Stimulated activated CD4-positive, alpha-beta T cell treated with anti-CD3 and anti-CD28 coated beads, Interleukin-4, amount 100 ng/mL, for 24 hours (primary cell): ENCODE measurements at regions not wholly inside any gene's neighbourhood (a gene's known extent, or its start where the extent isn't known, plus 50 kb on each side); places are given as distances from the start of the nearest gene placed in this dataset.
A peak's percentile ranks its signal among the peaks of the same experiment; 100 is the strongest.
"Not testable (repeated sequence)": the region's sequence is repeated elsewhere in the genome, so short reads cannot be mapped to it uniquely, and the experiment has no call there.

Source experiments
- DNase-seq: peaks from one replicate; pipeline ENCODE4 v3.0.0-alpha.2; 2020

DNA sequence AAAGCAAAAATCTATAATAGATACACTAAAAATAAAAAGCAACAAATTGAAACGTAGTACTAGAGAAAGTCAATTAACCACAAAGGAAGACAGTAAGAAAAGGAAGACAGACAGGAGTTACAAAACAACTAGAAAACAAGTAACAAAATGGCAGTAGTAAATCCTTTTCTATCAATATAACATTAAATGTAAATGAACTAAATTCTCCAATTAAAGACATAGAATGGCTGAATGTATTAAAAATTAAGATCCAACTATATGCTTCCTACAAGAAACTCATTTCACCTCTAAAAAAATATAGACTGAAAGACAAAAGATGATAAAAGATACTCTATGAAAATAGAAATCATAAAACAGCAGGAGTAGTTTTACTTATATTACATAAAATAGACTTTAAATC is 79.1 kb downstream of the CTH start:
- DNase-seq = no peak

- DNase-seq = no peak
These were observed 84.3 kb downstream of the CTH start for GRCh38 chr1:70495370-70495769.

GRCh38 chr1:70496181-70496580 is 85.1 kb downstream of the CTH start:
- DNase-seq = no peak

GRCh38 chr1:70497152-70497551 is 86.1 kb downstream of the CTH start:
- no peak for DNase-seq

- no peak for DNase-seq
These were observed 87.6 kb downstream of the CTH start for GRCh38 chr1:70498666-70499065.

GRCh38 chr1:70499695-70500094 is 88.6 kb downstream of the CTH start:
- no peak for DNase-seq

DNA sequence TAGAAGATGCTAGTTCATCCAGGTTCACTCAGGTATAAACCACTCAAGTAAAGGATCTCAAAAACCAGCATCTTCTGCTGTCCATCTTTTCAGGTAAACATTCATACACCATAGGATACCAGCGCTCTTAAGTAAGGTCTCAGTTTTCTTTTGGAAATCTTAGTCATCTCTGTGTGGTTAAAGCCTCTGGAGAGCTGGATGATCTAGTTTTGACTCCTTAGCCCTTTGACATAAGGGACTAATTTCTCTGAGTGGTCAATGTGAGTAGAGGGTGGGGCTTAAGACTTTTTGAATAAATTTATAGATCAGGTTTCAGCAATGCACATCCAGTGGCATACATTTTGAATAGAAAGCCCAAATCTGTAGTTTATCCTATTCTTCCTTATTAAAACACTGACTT is 92.3 kb downstream of the CTH start:
- no peak for DNase-seq

GRCh38 chr1:70504176-70504820 is 93.2 kb downstream of the CTH start:
- DNase-seq = no peak

DNA sequence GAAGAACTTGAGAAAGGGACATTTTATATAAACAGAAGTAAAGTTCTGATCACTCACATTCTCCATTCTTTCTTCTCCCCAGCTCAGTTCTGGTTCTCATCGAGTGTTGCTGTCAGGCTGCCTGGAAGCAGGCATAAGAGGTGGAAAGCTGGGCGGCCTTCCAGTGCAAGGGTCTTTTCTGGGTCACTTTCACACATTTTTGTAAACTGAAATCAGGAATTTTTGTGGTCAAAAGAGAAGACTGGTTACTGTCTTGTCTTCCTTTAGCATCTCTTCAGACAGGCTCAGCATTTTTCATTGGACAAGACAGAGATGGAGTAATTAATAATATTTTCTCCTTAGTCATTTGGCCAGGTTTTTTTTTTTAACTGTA is 93.7 kb downstream of the CTH start:
- DNase-seq = no peak

DNA sequence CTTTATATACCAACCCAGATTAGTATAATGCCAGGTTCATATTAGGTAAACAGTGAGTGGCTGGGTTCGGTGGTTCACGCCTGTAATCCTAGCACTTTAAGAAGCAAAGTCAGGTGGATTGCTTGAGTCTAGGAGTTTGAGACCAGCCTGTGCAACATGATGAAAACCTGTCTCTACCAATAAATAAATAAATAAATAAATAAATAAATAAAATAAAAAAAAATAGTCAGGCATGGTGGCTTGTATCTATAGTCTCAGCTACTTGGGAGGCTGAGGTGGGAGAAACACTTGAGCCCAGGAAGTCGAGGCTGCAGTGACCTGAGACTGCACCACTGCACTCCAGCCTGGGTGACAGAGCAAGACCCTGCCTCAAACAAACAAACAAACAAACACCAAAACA is 96.9 kb downstream of the CTH start:
- DNase-seq = not testable (repeated sequence)

- no peak for DNase-seq
These were observed 99.2 kb downstream of the CTH start for GRCh38 chr1:70509996-70510876.

DNA sequence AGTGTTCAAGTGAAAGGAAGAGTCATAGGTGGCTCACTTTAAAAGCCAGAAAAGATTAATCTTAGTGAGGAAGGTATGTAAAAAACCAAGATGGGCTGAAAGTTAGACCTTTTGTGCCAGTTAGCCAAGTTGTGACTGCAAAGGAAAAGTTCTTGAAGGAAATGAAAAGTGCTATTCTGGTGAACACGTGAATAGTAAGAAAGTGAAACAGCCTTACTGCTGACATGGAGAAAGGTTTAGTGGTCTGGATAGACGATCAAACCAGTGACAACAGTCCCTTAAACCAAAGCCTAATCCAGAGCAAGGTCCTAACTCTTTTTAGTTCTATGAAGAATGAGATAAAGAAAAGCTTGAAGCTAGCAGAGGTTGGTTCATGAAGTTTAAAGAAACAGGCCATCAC is 106.4 kb downstream of the CTH start:
- DNase-seq = no peak

DNA sequence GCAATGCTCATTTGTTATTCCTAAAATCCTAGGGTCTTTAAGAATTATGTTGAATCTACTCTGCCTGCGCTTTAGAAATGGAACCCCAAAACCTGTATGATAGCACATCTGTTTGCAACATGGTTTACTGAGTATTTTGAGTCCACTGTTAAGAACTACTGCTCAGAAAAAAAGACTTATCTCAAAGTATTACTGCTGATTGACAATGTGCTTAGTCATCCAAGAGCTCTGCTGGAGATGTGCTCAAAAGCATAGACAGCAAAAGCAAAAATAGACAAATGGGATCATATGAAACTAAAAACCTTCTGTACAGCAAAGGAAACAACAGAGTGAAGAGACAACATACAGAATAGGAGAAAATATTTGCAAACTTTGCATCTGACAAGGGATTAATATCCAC is 107.0 kb downstream of the CTH start:
- DNase-seq = no peak

GRCh38 chr1:70528590-70529333 is 117.7 kb downstream of the CTH start:
- peak; percentile 5 for DNase-seq

DNA sequence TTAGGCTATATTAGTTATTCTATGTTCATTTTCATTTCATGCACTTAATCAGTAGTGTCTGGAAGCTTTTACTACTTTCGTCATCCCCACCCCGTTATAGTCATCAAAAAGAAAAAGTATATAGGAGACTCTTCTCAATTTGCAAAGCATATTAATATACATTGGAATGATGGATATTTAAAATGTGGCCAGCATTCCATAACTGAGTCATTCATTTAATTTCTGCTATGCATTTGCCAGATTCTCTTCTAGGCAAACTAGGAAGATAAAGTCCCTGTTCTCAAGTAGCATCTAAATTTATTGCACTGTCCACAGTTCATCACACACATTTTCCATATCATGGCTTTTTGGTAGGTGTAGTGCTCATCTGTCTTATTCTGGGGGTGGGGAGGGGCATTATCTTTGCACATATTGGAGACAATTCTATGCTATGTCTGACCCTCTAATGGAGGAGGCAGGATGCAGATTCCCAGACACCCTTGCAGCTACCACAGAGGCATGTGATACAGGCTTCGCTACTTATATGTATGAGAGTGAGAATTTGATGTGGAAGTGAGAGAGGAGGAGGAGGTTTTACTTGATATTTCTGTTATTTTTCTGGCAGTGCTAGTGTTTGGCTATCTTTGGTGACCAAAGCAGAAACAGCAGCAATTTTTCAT is 125.8 kb downstream of the CTH start:
- no peak for DNase-seq

DNA sequence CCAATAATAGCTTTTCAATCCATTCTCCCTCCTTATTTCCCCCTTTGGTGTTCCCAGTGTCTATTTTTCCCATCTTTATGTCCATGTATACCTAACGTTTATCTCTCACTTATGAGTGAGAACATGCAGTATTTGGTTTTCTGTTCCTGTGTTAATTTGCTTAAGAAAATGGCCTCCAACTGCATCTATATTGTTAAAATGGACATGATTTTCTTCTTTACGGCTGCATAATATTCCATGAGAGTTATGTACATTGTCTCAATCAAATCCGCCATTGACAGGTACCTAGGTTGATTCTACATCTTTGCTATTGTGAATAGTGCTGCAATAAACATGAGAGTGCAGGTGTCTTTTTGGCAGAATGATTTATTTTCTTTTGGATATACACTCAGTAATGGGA is 126.7 kb downstream of the CTH start:
- DNase-seq = no peak

DNA sequence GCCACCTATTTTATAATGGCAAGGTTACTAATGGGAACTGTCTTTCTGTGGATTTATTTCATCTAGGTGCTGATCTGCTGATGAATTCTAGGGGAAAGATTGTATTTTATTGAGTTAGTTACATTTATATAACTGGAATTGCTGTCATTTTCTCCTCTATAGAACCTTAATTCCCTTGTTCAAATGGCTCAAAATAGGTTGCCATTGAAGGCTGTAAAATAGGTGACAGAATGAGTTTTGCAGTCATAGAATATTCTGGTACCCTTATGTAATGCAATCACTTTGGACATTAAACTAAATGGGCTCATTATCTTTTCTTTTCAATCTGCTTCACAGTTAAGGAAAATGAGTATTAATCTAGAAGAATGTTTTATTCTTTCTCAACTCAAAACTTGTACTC is 131.0 kb downstream of the CTH start:
- no peak for DNase-seq

DNA sequence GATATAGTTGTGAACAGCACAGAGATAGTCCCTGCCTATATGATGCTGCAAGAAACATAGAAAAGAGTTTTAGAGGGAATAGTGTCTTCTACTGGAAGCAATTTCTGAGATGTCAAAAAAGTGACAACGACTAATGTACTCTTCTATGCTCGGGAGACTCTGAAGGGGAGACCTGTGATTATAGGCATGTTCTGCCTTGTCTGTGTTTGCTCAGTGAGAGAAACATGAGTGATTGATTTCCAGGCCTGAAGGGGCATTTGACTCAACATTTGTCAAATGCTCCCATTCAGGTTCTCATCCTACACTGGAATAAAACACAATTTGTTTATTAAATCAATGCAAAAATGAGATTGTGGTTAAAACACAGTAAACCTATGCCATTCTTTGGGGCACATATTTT is 131.8 kb downstream of the CTH start:
- DNase-seq = no peak

- no peak for DNase-seq
These were observed 135.7 kb downstream of the CTH start for GRCh38 chr1:70546726-70547125.

- DNase-seq = no peak
These were observed 141.8 kb downstream of the CTH start for GRCh38 chr1:70552662-70553566.

GRCh38 chr1:70553567-70553956 is 142.5 kb downstream of the CTH start:
- no peak for DNase-seq

DNA sequence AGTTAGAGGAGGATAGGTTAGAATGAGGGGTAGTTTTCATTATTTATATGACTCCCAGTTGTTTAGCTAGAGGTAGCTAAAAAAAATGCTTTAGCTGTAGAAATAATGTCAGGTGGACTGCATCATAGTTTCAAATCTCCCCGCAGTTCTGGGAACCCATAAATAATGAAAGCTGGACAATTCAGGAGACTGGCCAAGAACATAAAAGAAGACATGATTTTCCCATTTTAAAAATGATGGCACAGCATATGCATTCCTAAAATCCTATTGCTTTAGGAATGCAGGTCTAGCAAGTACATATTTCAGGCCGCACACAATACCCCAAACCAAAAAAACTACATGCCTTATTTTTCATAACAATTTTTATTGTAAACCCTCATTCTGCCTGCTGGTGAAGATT is 143.3 kb downstream of the CTH start:
- no peak for DNase-seq
